ENCODE measurements at regions not wholly inside any gene's neighbourhood (a gene's known extent, or its start where the extent isn't known, plus 50 kb on each side); places are given as distances from the start of the nearest gene placed in this dataset.

- H3K9ac ChIP-seq (ENCODE audit: low read length in 3 of 3), result no peak overlapping the region
- FAIRE-seq (no peak), DNase-seq (no peak)
- TF ChIP-seq CTCF (IDR thresholded peaks at IDR 0.05; ENCODE audit: borderline replicate concordance, extremely low read depth, insufficient read depth), result no peak
- H3K4me1 ChIP-seq (ENCODE audit: control insufficient read depth in 2 of 3, insufficient read depth in 2 of 3, low read depth in 1 of 3, low read length in 3 of 3), result no peaks in the 10 kb centered on the region
- intact Hi-C loops (cut with DNase I), result no loop called here
- no peak overlapping the region for H3K4me3 ChIP-seq (ENCODE audit: low read length in 3 of 3)
- H3K9me3 ChIP-seq (ENCODE audit: control insufficient read depth in 2 of 3, insufficient read depth in 1 of 3, low read length in 3 of 3), result no peaks in the 10 kb centered on the region
- no peaks in the 10 kb centered on the region for H3K27me3 ChIP-seq (ENCODE audit: control insufficient read depth, insufficient read depth, low read length)
- H3K36me3 ChIP-seq (ENCODE audit: control insufficient read depth in 2 of 3, insufficient read depth in 3 of 3, low read length in 3 of 3), result no peaks in the 10 kb centered on the region
- no peak overlapping the region for H3K27ac ChIP-seq (ENCODE audit: low read depth in 2 of 2, low read length in 2 of 2)
Measured at GRCh38 chr22:44599084-44599483, 101.1 kb upstream of the RTL6 start.

GRCh38 chr22:44597616-44598015, 99.6 kb upstream of the RTL6 start:
- H3K9ac ChIP-seq (ENCODE audit: low read length in 3 of 3), result no peak overlapping the region

GRCh38 chr22:44596396-44597125, 98.5 kb upstream of the RTL6 start:
- intact Hi-C loops (cut with DNase I), result no loop called here
- TF ChIP-seq CTCF (IDR thresholded peaks at IDR 0.05; ENCODE audit: borderline replicate concordance, extremely low read depth, insufficient read depth), result no peak
- DNase-seq (peak in 2 of 5 donors; percentile 32 to 40), FAIRE-seq (no peak)
- no peak overlapping the region for H3K9ac ChIP-seq (ENCODE audit: low read length in 3 of 3)
- no peaks in the 10 kb centered on the region for H3K4me1 ChIP-seq (ENCODE audit: control insufficient read depth in 2 of 3, insufficient read depth in 2 of 3, low read depth in 1 of 3, low read length in 3 of 3)
- no peak overlapping the region for H3K27ac ChIP-seq (ENCODE audit: low read depth in 2 of 2, low read length in 2 of 2)
- H3K27me3 ChIP-seq (ENCODE audit: control insufficient read depth, insufficient read depth, low read length), result no peaks in the 10 kb centered on the region
- H3K4me3 ChIP-seq (ENCODE audit: low read length in 3 of 3), result no peak overlapping the region
- H3K9me3 ChIP-seq (ENCODE audit: control insufficient read depth in 2 of 3, insufficient read depth in 1 of 3, low read length in 3 of 3), result no peaks in the 10 kb centered on the region
- H3K36me3 ChIP-seq (ENCODE audit: control insufficient read depth in 2 of 3, insufficient read depth in 3 of 3, low read length in 3 of 3), result no peaks in the 10 kb centered on the region

More at GRCh38 chr22:44597616-44598015, 99.6 kb upstream of the RTL6 start:
- no peak overlapping the region for H3K4me3 ChIP-seq (ENCODE audit: low read length in 3 of 3)
- FAIRE-seq (no peak), DNase-seq (peak in 4 of 5 donors; percentile 93 to 94 (median 94))
- H3K36me3 ChIP-seq (ENCODE audit: control insufficient read depth in 2 of 3, insufficient read depth in 3 of 3, low read length in 3 of 3), result no peaks in the 10 kb centered on the region
- no peak for TF ChIP-seq CTCF (IDR thresholded peaks at IDR 0.05; ENCODE audit: borderline replicate concordance, extremely low read depth, insufficient read depth)
- no peak overlapping the region for H3K27ac ChIP-seq (ENCODE audit: low read depth in 2 of 2, low read length in 2 of 2)
- no peaks in the 10 kb centered on the region for H3K4me1 ChIP-seq (ENCODE audit: control insufficient read depth in 2 of 3, insufficient read depth in 2 of 3, low read depth in 1 of 3, low read length in 3 of 3)
- no peaks in the 10 kb centered on the region for H3K9me3 ChIP-seq (ENCODE audit: control insufficient read depth in 2 of 3, insufficient read depth in 1 of 3, low read length in 3 of 3)
- intact Hi-C loops (cut with DNase I), result no loop called here
- H3K27me3 ChIP-seq (ENCODE audit: control insufficient read depth, insufficient read depth, low read length), result no peaks in the 10 kb centered on the region
